Aorta (tissue), 5 donors: ENCODE measurements at regions not wholly inside any gene's neighbourhood (a gene's known extent, or its start where the extent isn't known, plus 50 kb on each side); places are given as distances from the start of the nearest gene placed in this dataset.

Experiments
- ATAC-seq: fragments of 200-7000 bp; cut with Tn5 transposase; one replicate; pipeline ENCODE4 v1.9.1; 2022; ENCODE audit warnings: moderate library complexity; ENCODE audit not compliant: low FRiP score
- DNase-seq, 2 donors: peaks; one replicate each; pipeline ENCODE4 v3.0.0-alpha.2; 2020
- H3K27ac ChIP-seq, 2 donors: one replicate each; pipeline ENCODE4 v1.5.1; 2013; ENCODE audit warnings: low read length in 2 of 2, mild to moderate bottlenecking in 2 of 2, moderate library complexity in 2 of 2, control low read depth in 1 of 2, inconsistent platforms in 1 of 2, low read depth in 1 of 2
- H3K27me3 ChIP-seq, 2 donors: one replicate each; pipeline ENCODE4 v1.6.1; 2013; ENCODE audit warnings: control low read depth in 1 of 2, low read length in 1 of 2, mild to moderate bottlenecking in 1 of 2, moderate library complexity in 1 of 2; ENCODE audit not compliant: insufficient read depth in 2 of 2, control insufficient read depth in 1 of 2
- H3K36me3 ChIP-seq, 2 donors: one replicate each; pipeline ENCODE4 v1.6.1; 2013; ENCODE audit warnings: control low read depth in 1 of 2, low read length in 1 of 2, mild to moderate bottlenecking in 1 of 2; ENCODE audit not compliant: insufficient read depth in 2 of 2, control insufficient read depth in 1 of 2
- H3K4me1 ChIP-seq, 2 donors: one replicate each; pipeline ENCODE4 v1.6.1; 2013; ENCODE audit warnings: low read length in 2 of 2, control low read depth in 1 of 2, mild to moderate bottlenecking in 1 of 2, moderate library complexity in 1 of 2; ENCODE audit not compliant: insufficient read depth in 2 of 2, control insufficient read depth in 1 of 2
- H3K4me3 ChIP-seq, 2 donors: one replicate each; pipeline ENCODE4 v1.5.1; 2013; ENCODE audit warnings: low read length in 2 of 2, control low read depth in 1 of 2, mild to moderate bottlenecking in 1 of 2
- H3K9me3 ChIP-seq: one replicate; pipeline ENCODE4 v1.6.1; 2013; ENCODE audit warnings: mild to moderate bottlenecking, low read length; ENCODE audit not compliant: control insufficient read depth
- WGBS, 2 donors: extraction: QIAGEN DNeasy Blood & Tissue Kit; methylation state at CpG; one replicate each; pipeline ENCODE4 v1.1.7; 2013; 5-methylcytosine and 5-hydroxymethylcytosine counted together
- intact Hi-C, 2 donors: fragments of 100-400 bp; cut with DNase I; formaldehyde crosslinking; loops; one replicate each; pipeline versions ENCODE4 v1.14.2 to v1.15.0; 2022
- donor health status: healthy with polysubstance abuse.
- donor health status: Bipolar disorder and iron deficiency.
- donor health status: DM: no; HTN: no; CAD: no.
- donor health status: DM: no; HTN: no; CAD: no.
- donor health status: DM: yes; HTN: yes; CAD: no.

GRCh38 chr7:32323712-32324111, 166.5 kb downstream of the LSM5 start:
- ATAC-seq (no peak), DNase-seq (no peak)
- Histone ChIP-seq H3K4me3 (no peak overlapping the region), H3K27me3 (peaks cover 0 to 1% of the 10 kb centered on the region in 2 donors), H3K27ac (no peak overlapping the region), H3K9me3 (no peaks in the 10 kb centered on the region), H3K36me3 (no peaks in the 10 kb centered on the region), H3K4me1 (no peaks in the 10 kb centered on the region)
- intact Hi-C loops: no loop called here
- WGBS, 2 donors: 92 to 97% methylated on average over 3 of the region's 3 CpGs

DNA sequence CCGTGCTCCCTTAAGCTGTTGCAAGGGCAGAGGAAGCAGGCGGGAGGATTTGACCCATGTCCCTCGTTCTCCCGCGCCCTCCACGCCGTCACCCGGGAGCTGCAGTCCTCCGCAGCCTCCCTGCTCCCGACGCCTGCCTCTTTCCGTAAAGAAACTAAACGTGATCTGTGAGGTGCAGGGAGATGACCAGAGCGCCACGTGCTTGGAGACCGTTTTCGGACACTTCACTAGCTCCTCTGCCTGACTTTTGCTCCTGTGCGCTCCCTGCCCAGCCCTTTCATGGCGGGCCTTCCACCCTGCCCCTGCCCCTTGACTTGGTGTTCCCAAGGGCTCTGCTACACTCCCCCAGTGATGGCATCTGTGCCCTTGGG, 171.2 kb downstream of the LSM5 start:
- no peak for DNase-seq
- Histone ChIP-seq H3K27ac (no peak overlapping the region), H3K9me3 (no peaks in the 10 kb centered on the region), H3K36me3 (no peaks in the 10 kb centered on the region), H3K4me3 (no peak overlapping the region), H3K4me1 (no peaks in the 10 kb centered on the region), H3K27me3 (peaks cover 0 to 1% of the 10 kb centered on the region in 2 donors)
- WGBS, 2 donors: 48 to 56% methylated on average over 19 of the region's 19 CpGs
- no peak for ATAC-seq
- intact Hi-C loops: no loop called here

GRCh38 chr7:32318300-32319011, 171.7 kb downstream of the LSM5 start:
- Histone ChIP-seq H3K9me3 (no peaks in the 10 kb centered on the region), H3K36me3 (no peaks in the 10 kb centered on the region), H3K27ac (no peak overlapping the region), H3K4me1 (no peaks in the 10 kb centered on the region), H3K4me3 (no peak overlapping the region), H3K27me3 (peaks cover 0 to 1% of the 10 kb centered on the region in 2 donors)
- no peak for ATAC-seq
- DNase-seq: peak in 1 of 2 donors; percentile 67
- 21 to 25% methylated on average over 36 of the region's 36 CpGs for WGBS, 2 donors
- intact Hi-C loops: no loop called here

DNA sequence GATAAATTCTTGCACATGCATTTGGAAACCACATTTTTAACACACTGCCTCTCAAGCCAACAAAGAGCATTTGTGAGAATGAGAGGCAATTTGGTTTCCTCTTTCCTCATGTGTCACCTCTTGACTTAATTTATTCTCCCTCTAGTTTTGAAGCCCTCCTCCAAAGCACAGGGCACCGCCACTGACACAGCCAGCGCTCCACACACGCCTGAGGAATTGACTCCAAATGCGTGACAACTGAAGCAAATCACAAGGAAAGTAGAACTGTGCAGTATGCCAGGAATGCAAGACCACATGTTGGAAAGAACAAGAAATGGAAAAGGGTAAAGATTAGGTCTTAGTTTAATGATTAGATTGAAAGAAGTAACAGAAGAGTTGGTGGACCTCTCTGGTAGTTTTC, 173.3 kb downstream of the LSM5 start:
- Histone ChIP-seq H3K36me3 (no peaks in the 10 kb centered on the region), H3K27ac (no peak overlapping the region), H3K27me3 (peaks cover 0 to 1% of the 10 kb centered on the region in 2 donors), H3K4me1 (no peaks in the 10 kb centered on the region), H3K4me3 (no peak overlapping the region), H3K9me3 (no peaks in the 10 kb centered on the region)
- intact Hi-C loops: no loop called here
- DNase-seq: no peak
- no peak for ATAC-seq
- 82 to 83% methylated on average over 4 of the region's 4 CpGs for WGBS, 2 donors

DNA sequence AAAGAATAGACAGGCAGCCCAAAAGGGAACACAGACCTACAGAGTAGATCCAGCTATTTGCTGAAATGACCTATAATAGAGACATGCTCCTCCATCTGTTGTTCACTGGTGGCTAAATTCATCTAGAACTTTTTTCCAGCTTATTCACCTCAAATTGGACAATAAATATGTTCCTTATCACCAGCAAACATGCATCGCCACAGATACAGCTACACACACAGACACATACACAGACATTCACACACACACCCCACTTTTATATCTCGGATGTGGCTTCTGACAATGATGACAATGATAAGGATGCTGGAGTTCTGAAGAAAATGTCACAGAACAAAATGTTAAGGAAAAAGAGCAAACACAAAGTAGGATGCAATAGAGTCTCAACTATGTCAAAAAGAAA, 175.4 kb downstream of the LSM5 start:
- intact Hi-C loops: no loop called here
- DNase-seq (no peak), ATAC-seq (no peak)
- H3K4me1 ChIP-seq: no peaks in the 10 kb centered on the region
- H3K27me3 ChIP-seq: no peaks in the 10 kb centered on the region
- H3K4me3 ChIP-seq: no peak overlapping the region
- 74 to 79% methylated on average over 2 of the region's 2 CpGs for WGBS, 2 donors
- H3K36me3 ChIP-seq: no peaks in the 10 kb centered on the region
- no peaks in the 10 kb centered on the region for H3K9me3 ChIP-seq
- H3K27ac ChIP-seq: no peak overlapping the region

DNA sequence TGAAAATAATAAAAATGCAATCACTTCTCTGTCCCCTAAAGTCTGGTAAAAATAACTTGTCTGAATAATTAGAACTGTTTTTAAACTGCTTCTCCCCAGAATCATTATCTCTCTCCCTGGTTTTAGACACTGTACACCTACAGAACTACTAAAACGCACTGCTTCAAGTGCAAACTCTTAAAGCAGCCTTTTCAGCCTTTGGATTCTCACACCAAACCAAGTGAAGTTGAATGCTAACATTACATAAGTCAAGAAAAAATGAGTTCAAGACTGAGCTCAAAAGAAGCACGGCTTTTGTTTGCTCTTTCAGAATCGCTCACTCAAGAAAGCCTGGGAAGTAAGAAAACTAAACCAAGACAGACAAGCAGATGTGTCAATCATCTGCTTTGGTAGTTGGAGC, 188.8 kb downstream of the LSM5 start:
- no peak overlapping the region for H3K27ac ChIP-seq
- H3K4me1 ChIP-seq: no peaks in the 10 kb centered on the region
- H3K4me3 ChIP-seq: no peak overlapping the region
- intact Hi-C loops: no loop called here
- WGBS, 2 donors: 65 to 70% methylated on average over 3 of the region's 3 CpGs
- no peaks in the 10 kb centered on the region for H3K36me3 ChIP-seq
- DNase-seq (no peak), ATAC-seq (no peak)
- H3K9me3 ChIP-seq: peaks cover 3% of the 10 kb centered on the region
- peaks cover 0 to 1% of the 10 kb centered on the region in 2 donors for H3K27me3 ChIP-seq

- H3K9me3 ChIP-seq: no peaks in the 10 kb centered on the region
- no peaks in the 10 kb centered on the region for H3K36me3 ChIP-seq
- H3K27me3 ChIP-seq: peaks cover 0 to 1% of the 10 kb centered on the region in 2 donors
- DNase-seq (peak in 1 of 2 donors; percentile 78), ATAC-seq (no peak)
- 26 to 28% methylated on average over 17 of the region's 17 CpGs for WGBS, 2 donors
- H3K4me1 ChIP-seq: no peaks in the 10 kb centered on the region
- intact Hi-C loops: no loop called here
- peak overlapping the region in 1 of 2 donors; percentile 17 for H3K4me3 ChIP-seq
- H3K27ac ChIP-seq: no peak overlapping the region
Measured at GRCh38 chr7:32299133-32299702, 191.0 kb downstream of the LSM5 start.

GRCh38 chr7:32298408-32299132, 191.6 kb downstream of the LSM5 start:
- no peak for ATAC-seq
- 2% methylated on average over 77 to 80 of the region's 80 CpGs for WGBS, 2 donors
- no peaks in the 10 kb centered on the region for H3K4me1 ChIP-seq
- peak in 1 of 2 donors; percentile 77 for DNase-seq
- H3K4me3 ChIP-seq: peak overlapping the region in 1 of 2 donors; percentile 17
- H3K36me3 ChIP-seq: no peaks in the 10 kb centered on the region
- peaks cover 0 to 1% of the 10 kb centered on the region in 2 donors for H3K27me3 ChIP-seq
- no peaks in the 10 kb centered on the region for H3K9me3 ChIP-seq
- intact Hi-C loops: no loop called here
- H3K27ac ChIP-seq: no peak overlapping the region

DNA sequence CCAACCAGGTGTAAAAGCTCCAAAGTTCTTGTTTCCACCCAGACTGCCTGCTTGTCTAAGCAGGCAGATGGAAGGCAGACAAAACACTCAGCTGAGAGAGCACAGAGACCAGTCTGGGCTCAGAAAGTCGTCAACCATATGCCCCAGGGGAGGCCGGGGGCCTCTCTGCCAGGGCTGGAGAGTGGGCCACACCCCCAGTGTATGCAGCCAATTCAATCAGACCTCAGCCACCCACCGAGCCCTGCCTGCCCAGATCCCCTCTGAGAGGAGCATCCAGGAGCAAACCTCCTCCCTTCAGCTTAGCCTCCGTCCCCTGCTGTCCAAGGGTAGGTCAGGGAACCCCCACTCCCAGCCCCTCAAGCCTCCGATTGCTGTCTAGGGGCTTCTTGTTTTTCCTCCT, 196.3 kb downstream of the LSM5 start:
- WGBS, 2 donors: 58 to 72% methylated on average over 5 of the region's 5 CpGs
- Histone ChIP-seq H3K36me3 (no peaks in the 10 kb centered on the region), H3K9me3 (no peaks in the 10 kb centered on the region), H3K27me3 (no peaks in the 10 kb centered on the region), H3K27ac (no peak overlapping the region), H3K4me3 (no peak overlapping the region), H3K4me1 (no peaks in the 10 kb centered on the region)
- DNase-seq (peak in 1 of 2 donors; percentile 55), ATAC-seq (no peak)
- intact Hi-C loops: no loop called here
